Sigmoid colon (tissue), 4 donors: ENCODE measurements at regions not wholly inside any gene's neighbourhood (a gene's known extent, or its start where the extent isn't known, plus 50 kb on each side); places are given as distances from the start of the nearest gene placed in this dataset.

Source experiments
- CTCF ChIP-seq, 4 experiments: fragments of 450-650 bp in 3 of 4; fragments of 200-600 bp in 1 of 4; IDR thresholded peaks; one replicate each; pipeline ENCODE4 v1.5.1; 2016 to 2019; ENCODE audit warnings: antibody characterized with exemption in 4 of 4, mild to moderate bottlenecking in 3 of 4, moderate library complexity in 2 of 4
- EP300 ChIP-seq, 4 donors: sonication (generic); formaldehyde crosslinking; IDR thresholded peaks; one replicate each; pipeline ENCODE4 v1.6.1; 2017; ENCODE audit warnings: antibody characterized with exemption in 4 of 4
- POLR2A ChIP-seq, 2 donors: fragments of 450-650 bp; IDR thresholded peaks; one replicate each; pipeline ENCODE4 v1.6.1; 2016; ENCODE audit warnings: antibody characterized with exemption in 2 of 2, mild to moderate bottlenecking in 2 of 2, moderate library complexity in 2 of 2

DNA sequence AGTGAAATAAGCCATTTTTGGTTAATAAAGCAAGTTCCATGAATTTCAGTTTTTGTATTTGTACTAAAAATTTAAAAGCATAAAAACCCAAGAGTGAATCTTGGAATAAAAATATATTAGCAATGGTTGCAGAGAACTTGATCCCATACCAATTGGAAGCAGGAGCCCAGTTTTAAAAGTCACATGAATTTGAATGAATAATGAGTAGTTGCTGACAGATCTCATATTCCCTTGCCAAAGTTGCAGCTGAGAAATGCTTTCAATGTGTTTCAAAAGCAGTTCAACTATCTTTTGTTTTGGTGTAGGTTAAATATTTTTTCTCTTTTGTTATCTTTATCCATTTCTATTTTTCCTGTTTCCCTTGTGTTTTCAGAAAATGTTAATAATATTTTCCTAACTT lies 818.6 kb downstream of the CDH18 start:
- TF ChIP-seq CTCF (IDR thresholded peaks at IDR 0.05) (no peak), EP300 (IDR thresholded peaks at IDR 0.05) (no peak), POLR2A (IDR thresholded peaks at IDR 0.05) (no peak)
